ENCODE measurements at regions not wholly inside any gene's neighbourhood (a gene's known extent, or its start where the extent isn't known, plus 50 kb on each side); places are given as distances from the start of the nearest gene placed in this dataset.

DNA sequence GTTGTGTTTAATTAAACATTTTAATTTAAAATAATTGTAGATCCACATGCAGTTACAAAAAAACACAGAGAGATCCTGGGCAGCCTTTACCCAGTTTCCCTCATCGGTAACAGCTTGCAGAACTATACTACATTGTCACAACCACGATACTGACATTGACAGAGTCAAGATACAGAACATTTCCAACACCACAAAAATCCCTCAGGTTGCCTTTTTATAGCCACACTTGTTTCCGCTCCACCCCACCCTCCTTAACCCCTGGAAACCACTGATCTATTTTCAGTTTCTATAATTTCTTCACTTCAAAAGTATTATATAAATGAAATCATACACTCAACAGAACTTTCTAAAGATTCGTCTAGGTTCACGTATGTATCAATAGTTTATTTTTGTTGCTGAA lies 458.8 kb upstream of the SOX5 start:
- DNase-seq = no peak

GRCh38 chr12:24407884-24408283 lies 458.4 kb upstream of the SOX5 start:
- no peak for DNase-seq

DNA sequence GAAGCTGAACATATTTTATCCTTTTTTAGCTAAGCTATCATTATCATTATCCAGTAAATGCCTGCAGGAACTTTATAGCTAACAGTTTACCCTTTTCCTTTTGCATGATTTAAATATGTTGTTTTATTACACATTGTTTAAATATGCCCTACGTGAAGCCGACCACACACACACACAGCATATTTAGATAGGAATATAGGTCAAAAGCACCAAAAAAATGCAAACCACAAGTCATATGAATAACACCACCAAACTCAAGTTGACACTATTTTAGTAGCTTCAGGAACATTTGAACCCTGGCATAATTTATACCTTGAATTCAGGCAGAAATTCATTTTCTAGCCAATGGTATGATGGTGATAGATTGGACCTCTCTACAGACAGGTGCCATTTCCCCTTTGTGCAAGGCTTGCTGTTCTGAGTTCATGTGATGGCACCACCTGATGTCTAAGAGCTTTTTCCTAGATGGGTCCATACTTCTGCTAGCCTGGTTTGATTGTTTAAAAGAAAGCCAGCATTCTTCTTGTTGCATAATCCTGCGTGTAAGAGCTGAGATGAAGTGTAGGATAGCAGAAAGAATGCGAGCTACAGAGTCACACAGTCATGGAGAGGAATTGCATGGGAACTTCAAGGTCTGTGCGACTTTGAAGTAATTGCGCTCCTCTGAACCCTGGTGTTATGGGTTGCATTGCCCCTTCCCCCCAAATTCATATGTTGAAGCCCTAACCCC lies 454.8 kb upstream of the SOX5 start:
- DNase-seq = no peak

GRCh38 chr12:24400533-24400932 lies 451.1 kb upstream of the SOX5 start:
- DNase-seq = no peak

DNA sequence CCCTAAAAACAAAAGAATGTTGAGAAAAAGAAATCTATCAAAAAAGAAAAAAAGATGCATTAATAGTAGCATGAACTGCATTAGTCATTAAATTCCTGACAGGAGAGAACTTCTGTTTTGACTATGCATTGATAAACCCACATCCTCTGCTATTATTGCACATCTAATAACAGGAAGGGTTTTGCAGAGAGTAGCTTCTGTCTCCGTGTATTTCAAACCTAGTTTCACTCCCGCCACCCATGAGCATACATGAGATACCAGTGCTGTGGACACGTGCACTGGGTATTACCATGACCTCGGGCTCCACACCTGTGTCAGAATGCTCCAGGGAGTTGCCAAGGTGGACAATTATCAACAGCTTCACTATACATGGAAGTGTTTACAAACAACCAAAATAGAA lies 449.1 kb upstream of the SOX5 start:
- no peak for DNase-seq

DNA sequence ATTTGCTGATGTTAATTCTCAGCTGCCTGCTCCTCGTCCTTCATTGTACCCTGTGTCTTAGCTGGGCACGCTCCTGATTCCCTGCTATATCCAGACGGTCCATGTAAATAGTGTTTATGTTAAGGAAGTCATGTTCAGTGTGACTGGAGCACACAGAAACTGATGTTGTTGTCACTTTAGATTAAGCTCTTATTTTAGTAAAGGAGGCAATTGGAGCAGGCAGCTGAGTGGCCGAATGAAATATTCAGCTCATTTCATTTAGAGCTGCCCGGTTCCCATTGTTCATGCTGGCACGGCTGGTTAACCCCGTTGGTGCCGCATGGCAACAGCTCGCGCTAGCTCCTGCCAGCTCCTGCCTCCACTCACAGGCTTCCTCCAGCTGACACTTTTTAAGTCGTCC lies 446.8 kb upstream of the SOX5 start:
- no peak for DNase-seq

DNA sequence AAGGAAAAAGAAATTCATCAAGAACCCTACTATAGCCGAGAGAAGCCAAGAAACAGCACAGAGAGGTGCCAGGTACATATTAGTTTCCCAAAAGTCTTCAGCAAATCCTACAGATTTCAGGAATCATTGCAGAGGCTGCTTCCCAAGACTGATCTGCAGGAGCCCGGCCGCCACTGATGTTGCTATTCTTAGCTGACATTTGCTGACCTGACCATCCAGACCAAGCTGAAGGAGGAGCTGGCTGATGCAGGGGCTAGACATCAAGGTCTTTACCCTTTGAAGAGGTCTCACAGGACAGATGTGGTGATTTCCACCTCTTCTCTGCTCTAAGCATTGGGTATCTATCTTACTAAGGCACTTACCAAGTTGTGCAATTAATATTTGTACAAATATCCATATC lies 444.8 kb upstream of the SOX5 start:
- no peak for DNase-seq

- DNase-seq = no peak
Observed at GRCh38 chr12:24393071-24393470, 443.6 kb upstream of the SOX5 start.

- no peak for DNase-seq
Observed at GRCh38 chr12:24389394-24389793, 439.9 kb upstream of the SOX5 start.

DNA sequence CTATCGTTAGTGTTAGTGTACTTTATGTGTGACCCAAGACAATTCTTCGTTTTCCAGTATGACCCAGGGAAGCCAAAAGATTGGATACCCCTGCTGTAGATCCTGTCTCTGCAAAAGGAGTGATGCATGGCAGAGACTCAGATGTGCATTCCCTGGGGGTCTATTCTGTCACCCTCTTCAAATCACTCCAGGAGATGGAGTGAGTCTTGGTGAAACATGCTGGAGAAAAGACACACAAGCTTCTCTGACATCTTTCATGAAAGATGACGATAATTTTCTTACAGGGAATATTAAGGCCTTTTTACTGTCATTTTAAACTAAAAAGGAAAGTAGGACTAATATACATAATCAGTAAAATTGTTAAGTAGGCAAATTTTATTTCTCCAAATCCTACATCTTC lies 437.9 kb upstream of the SOX5 start:
- no peak for DNase-seq

DNA sequence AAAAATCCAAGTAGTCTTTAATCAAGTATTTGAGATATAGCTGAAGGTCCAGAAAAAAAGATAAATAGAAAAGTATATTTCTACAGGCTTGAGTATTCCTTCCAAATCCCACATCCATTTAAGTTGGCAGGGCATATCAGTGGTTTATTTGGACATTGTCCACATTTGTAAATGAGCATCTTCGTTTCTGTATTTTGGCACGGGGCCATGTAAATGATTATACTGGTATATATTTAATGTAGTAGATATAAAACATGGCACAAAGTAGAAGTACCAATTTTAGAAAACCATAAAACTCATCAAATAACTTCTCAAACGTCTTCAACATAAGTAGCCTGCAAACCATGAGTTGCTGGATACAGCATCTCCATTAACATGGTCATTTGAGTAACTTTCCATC lies 437.4 kb upstream of the SOX5 start:
- no peak for DNase-seq

- DNase-seq = no peak
Observed at GRCh38 chr12:24381790-24382189, 432.3 kb upstream of the SOX5 start.

GRCh38 chr12:24379861-24380521 lies 430.5 kb upstream of the SOX5 start:
- DNase-seq = no peak

DNA sequence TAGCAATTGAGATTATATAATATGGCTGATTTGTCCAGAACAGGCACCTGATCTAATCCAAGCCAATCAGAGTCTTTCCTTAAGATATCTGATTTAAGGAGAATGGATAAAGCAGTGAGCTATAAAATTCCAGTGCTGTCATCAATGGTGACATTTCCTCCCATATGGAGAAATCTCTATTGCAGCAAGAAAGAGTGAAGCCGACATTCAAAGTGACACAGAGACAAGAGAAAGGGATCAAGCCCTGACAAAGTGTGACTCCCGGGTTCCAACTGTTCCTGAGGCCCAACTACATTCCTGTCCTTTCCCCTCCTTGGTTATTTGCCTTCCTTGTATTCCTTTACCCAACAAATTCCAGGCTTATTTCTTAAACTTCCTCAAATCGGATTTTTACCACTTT lies 430.0 kb upstream of the SOX5 start:
- no peak for DNase-seq

- no peak for DNase-seq
Observed at GRCh38 chr12:24378548-24379407, 429.3 kb upstream of the SOX5 start.

DNA sequence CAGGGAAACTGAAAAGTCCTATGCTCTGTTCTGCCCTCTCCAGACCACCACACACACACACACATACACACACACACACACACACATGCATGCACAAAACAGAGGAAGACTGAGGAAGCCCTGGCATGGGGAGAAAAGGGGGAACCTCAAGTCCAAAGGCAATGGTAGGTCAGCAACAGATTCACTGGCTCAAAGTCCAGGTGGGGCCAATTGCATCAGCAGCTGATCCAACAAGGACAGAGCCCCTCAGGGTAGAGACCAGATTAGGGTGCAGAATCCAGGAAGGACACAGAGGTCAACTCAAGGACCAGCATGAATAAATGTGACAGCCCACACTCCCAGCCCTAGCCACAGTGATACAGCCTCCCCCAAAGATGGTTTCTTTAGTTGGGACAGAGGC lies 425.0 kb upstream of the SOX5 start:
- no peak for DNase-seq

- no peak for DNase-seq
Observed at GRCh38 chr12:24373004-24373403, 423.5 kb upstream of the SOX5 start.

DNA sequence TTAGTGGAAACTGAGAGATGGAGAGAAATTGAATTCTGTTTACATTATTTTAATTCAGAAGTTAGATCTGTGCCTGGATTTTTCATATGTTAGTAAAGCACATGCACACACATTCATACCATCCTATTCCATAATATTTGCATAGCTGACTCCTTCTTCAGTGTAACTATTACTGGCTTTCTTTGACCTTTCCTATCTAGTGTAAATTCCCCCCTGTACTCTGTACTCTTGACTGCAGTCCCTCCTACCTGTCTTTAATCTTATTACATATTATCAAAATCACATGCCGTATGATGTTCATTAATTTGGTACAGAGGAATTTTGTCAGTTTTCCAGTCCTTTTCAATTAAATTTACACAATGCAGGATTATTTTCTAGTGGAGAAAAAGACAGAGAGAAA lies 417.0 kb upstream of the SOX5 start:
- DNase-seq = no peak

GRCh38 chr12:24364921-24365320 lies 415.5 kb upstream of the SOX5 start:
- DNase-seq = no peak

- DNase-seq = peak in 1 of 4 experiments; percentile 5
Observed at GRCh38 chr12:24363177-24363754, 413.8 kb upstream of the SOX5 start.

- no peak for DNase-seq
Observed at GRCh38 chr12:24361877-24362580, 412.6 kb upstream of the SOX5 start.

- no peak for DNase-seq
Observed at GRCh38 chr12:24360907-24361306, 411.4 kb upstream of the SOX5 start.

DNA sequence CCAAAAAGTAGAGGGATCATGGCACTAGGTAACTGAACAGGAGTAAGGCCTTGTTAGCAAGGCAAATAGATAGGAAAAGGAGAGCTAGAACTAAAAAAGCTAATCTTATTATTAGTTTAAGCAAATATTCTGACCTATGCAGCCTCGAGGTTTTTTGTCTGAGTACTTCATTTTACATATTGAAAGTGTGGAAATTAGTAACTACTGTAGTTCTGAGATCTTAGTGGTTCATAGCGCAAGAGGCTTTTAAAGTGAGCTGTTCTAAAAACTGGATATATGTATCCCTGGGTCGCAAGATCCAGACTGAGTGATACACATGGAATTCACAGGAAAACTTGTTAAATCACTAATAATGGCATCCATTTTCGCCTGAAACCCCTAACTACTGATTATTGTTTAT lies 411.0 kb upstream of the SOX5 start:
- no peak for DNase-seq

Measured in suppressor macrophage (primary cell).